K562 (cell line): ENCODE measurements at regions not wholly inside any gene's neighbourhood (a gene's known extent, or its start where the extent isn't known, plus 50 kb on each side); places are given as distances from the start of the nearest gene placed in this dataset.

Experiments
- ADNP ChIP-seq: fragments of 200-800 bp; sonication (Bioruptor generic); IDR thresholded peaks from 2 replicates; pipeline ENCODE4 v1.6.1; 2016; ENCODE audit warnings: missing genetic modification characterization, missing compliant biosample characterization
- ARID2 ChIP-seq: fragments of 450-650 bp; IDR thresholded peaks from 2 replicates; pipeline ENCODE4 v1.6.1; 2017; ENCODE audit warnings: antibody characterized with exemption, mild to moderate bottlenecking
- BCL6 ChIP-seq: fragments of 250-450 bp; sonication (Bioruptor Pico); IDR thresholded peaks from 2 replicates; pipeline ENCODE4 v1.4.0; 2020
- CAMTA2 ChIP-seq: fragments of 250-450 bp; sonication (Bioruptor Pico); conservative IDR thresholded peaks from 2 replicates; pipeline ENCODE4 v1.5.1; 2022
- E2F3 ChIP-seq: fragments of 250-450 bp; sonication (Bioruptor Pico); IDR thresholded peaks from 2 replicates; pipeline ENCODE4 v1.4.0; 2020; ENCODE audit warnings: mild to moderate bottlenecking
- FOXJ2 ChIP-seq: fragments of 200-800 bp; sonication (Bioruptor generic); IDR thresholded peaks from 2 replicates; pipeline ENCODE4 v1.6.1; 2016; ENCODE audit warnings: missing genetic modification characterization, missing compliant biosample characterization
- FOXK2 ChIP-seq, 2 experiments: fragments of 450-650 bp; IDR thresholded peaks in 1 of 2; conservative IDR thresholded peaks in 1 of 2; 2 replicates each; pipeline ENCODE4 v1.6.1; 2016; ENCODE audit warnings: low read depth in 2 of 2, mild to moderate bottlenecking in 1 of 2
- JUND ChIP-seq, 2 experiments: IDR thresholded peaks; 2 replicates in 1 of 2; 3 replicates in 1 of 2; pipeline ENCODE4 v1.6.1; 2011; ENCODE audit warnings: borderline replicate concordance in 2 of 2, low read depth in 2 of 2, low read length in 2 of 2, improper control_type of control experiment in 1 of 2, missing biosample characterization in 1 of 2, missing genetic modification characterization in 1 of 2, missing genetic modification reagents in 1 of 2
- KDM1A ChIP-seq, 2 experiments: fragments of 450-650 bp; IDR thresholded peaks; 2 replicates each; pipeline ENCODE4 v1.6.1; 2016; ENCODE audit warnings: mild to moderate bottlenecking in 2 of 2
- LEF1 ChIP-seq: fragments of 450-650 bp; IDR thresholded peaks from 2 replicates; pipeline ENCODE4 v1.6.1; 2016; ENCODE audit warnings: mild to moderate bottlenecking
- MED1 ChIP-seq: sonication (generic); formaldehyde crosslinking; IDR thresholded peaks from 2 replicates; pipeline ENCODE4 v1.8.1; 2023; ENCODE audit warnings: missing genetic modification reagents, borderline replicate concordance
- MEF2D ChIP-seq: conservative IDR thresholded peaks from 2 replicates; pipeline ENCODE4 v1.6.1; 2016; ENCODE audit warnings: low read depth, missing genetic modification characterization, missing compliant biosample characterization
- NR2C1 ChIP-seq, 2 experiments: fragments of 450-650 bp; IDR thresholded peaks; 2 replicates each; pipeline ENCODE4 v1.6.1; 2017; ENCODE audit warnings: mild to moderate bottlenecking in 2 of 2, antibody characterized with exemption in 1 of 2, inconsistent platforms in 1 of 2, missing compliant biosample characterization in 1 of 2, missing genetic modification characterization in 1 of 2
- REST ChIP-seq, 2 experiments: fragments of 450-650 bp; formaldehyde crosslinking in 1 of 2; IDR thresholded peaks; 2 replicates each; pipeline versions ENCODE4 v1.4.0 to v1.6.1; 2014 to 2020; ENCODE audit warnings: mild to moderate bottlenecking in 2 of 2, borderline replicate concordance in 1 of 2, low read depth in 1 of 2
- SP2 ChIP-seq: IDR thresholded peaks from 2 replicates; pipeline ENCODE4 v1.6.1; 2011; ENCODE audit warnings: mild to moderate bottlenecking, low read depth, low read length, moderate library complexity; ENCODE audit not compliant: poor library complexity, severe bottlenecking; ENCODE audit errors: extremely low read depth
- TAF9B ChIP-seq: fragments of 450-650 bp; IDR thresholded peaks from 2 replicates; pipeline ENCODE4 v1.6.1; 2018; ENCODE audit warnings: mild to moderate bottlenecking; ENCODE audit not compliant: partially characterized antibody
- TCF3 ChIP-seq: sonication (generic); formaldehyde crosslinking; IDR thresholded peaks from 2 replicates; pipeline ENCODE4 v1.4.0; 2020; ENCODE audit warnings: mild to moderate bottlenecking, missing genetic modification reagents
- TCFL5 ChIP-seq: fragments of 250-450 bp; sonication (Bioruptor Pico); conservative IDR thresholded peaks from 2 replicates; pipeline ENCODE4 v1.6.1; 2021; ENCODE audit warnings: mild to moderate bottlenecking, moderate library complexity, matching md5 sums
- TRIM28 ChIP-seq: fragments of 450-650 bp; IDR thresholded peaks from 2 replicates; pipeline ENCODE4 v1.6.1; 2017
- ZNF224 ChIP-seq: sonication (generic); formaldehyde crosslinking; IDR thresholded peaks from 2 replicates; pipeline ENCODE4 v1.8.0; 2022; ENCODE audit warnings: mild to moderate bottlenecking, missing genetic modification reagents
- ZNF24 ChIP-seq: fragments of 450-650 bp; IDR thresholded peaks from 2 replicates; pipeline ENCODE4 v1.6.1; 2016

- TF ChIP-seq MEF2D: no peak
- 0 out of 4 replicates have a peak, but pooled peaks of 1 of the 2 experiments have one; percentile 38 for TF ChIP-seq KDM1A (IDR thresholded peaks at IDR 0.05)
- peak; percentile 96 for TF ChIP-seq JUND (IDR thresholded peaks at IDR 0.05; ENCODE audit: borderline replicate concordance, low read depth, low read length)
- peak; percentile 92; the same call in 2 of the 3 replicates for TF ChIP-seq JUND (tag; IDR thresholded peaks at IDR 0.05; ENCODE audit: borderline replicate concordance, low read depth, low read length)
- TF ChIP-seq TCF3: peak; percentile 28; the same call in 1 of the 2 replicates
- TF ChIP-seq CAMTA2 (CRISPR knock-in tag): no peak
- TF ChIP-seq NR2C1 (IDR thresholded peaks at IDR 0.05): no peak
- 0 out of 2 replicates have a peak, but pooled peaks have one; percentile 3 for TF ChIP-seq NR2C1 (tag; IDR thresholded peaks at IDR 0.05)
- no peak; the same call in 1 of the 2 replicates for TF ChIP-seq ZNF224
- no peak for TF ChIP-seq E2F3 (CRISPR knock-in tag)
- TF ChIP-seq ARID2: no peak
- no peak for TF ChIP-seq SP2
- TF ChIP-seq BCL6 (CRISPR knock-in tag): no peak
- no peak for TF ChIP-seq TAF9B
- TF ChIP-seq LEF1: no peak
- TF ChIP-seq REST (IDR thresholded peaks at IDR 0.05; ENCODE audit: borderline replicate concordance): peak; percentile 74
- TF ChIP-seq REST (CRISPR knock-in tag; IDR thresholded peaks at IDR 0.05; ENCODE audit: low read depth): 0 out of 2 replicates have a peak, but pooled peaks have one; percentile 22
- peak; percentile 86 for TF ChIP-seq TRIM28
- TF ChIP-seq FOXK2 (conservative IDR thresholded peaks at IDR 0.05 in 1 of 2, IDR thresholded peaks at IDR 0.05 in 1 of 2; ENCODE audit: low read depth in 2 of 2): 0 out of 4 replicates have a peak, but pooled peaks have one; percentile 22 to 29
- TF ChIP-seq ADNP: peak; percentile 70; the same call in 1 of the 2 replicates
- TF ChIP-seq ZNF24: peak; percentile 48; the same call in 1 of the 2 replicates
- no peak for TF ChIP-seq MED1 (CRISPR knock-in tag)
- no peak for TF ChIP-seq FOXJ2 (tag)
- no peak for TF ChIP-seq TCFL5 (CRISPR knock-in tag)
These were observed 95.1 kb downstream of the ZFP36L2 start (continued) for GRCh38 chr2:43131051-43131889.
